ENCODE measurements at regions not wholly inside any gene's neighbourhood (a gene's known extent, or its start where the extent isn't known, plus 50 kb on each side); places are given as distances from the start of the nearest gene placed in this dataset.

DNA sequence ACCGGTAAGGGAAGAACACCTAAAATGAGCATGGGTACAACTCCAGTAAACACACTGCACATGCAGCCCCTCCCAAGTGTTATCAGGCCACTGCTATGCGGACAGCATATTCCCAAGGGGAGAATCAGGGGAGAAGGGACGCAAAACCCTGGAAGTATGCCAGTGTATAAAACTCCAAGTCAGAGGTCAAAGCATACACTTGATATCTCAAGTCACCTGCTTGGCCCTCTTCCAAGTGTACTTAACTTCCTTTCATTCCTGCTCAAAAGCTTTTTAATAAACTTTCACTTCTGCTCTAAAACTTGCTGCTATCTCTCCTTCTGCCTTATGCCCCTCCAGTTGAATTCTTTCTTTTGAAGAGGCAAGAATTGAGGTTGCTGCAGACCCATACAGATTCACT is 408.1 kb downstream of the HTR1A start:
- Histone ChIP-seq H3K9me3 (ENCODE audit: low read depth, low read length) (no peaks in the 10 kb centered on the region), H3K27me3 (ENCODE audit: insufficient read depth, low read length) (no peaks in the 10 kb centered on the region), H3K4me3 (ENCODE audit: low read length) (no peak overlapping the region), H3K4me1 (ENCODE audit: insufficient read depth, low read length) (no peaks in the 10 kb centered on the region)

- no peak overlapping the region for H3K4me3 ChIP-seq (ENCODE audit: low read length)
- no peaks in the 10 kb centered on the region for H3K27me3 ChIP-seq (ENCODE audit: insufficient read depth, low read length)
- no peaks in the 10 kb centered on the region for H3K4me1 ChIP-seq (ENCODE audit: insufficient read depth, low read length)
- no peaks in the 10 kb centered on the region for H3K9me3 ChIP-seq (ENCODE audit: low read depth, low read length)
These were observed 409.2 kb downstream of the HTR1A start for GRCh38 chr5:63553073-63553472.

DNA sequence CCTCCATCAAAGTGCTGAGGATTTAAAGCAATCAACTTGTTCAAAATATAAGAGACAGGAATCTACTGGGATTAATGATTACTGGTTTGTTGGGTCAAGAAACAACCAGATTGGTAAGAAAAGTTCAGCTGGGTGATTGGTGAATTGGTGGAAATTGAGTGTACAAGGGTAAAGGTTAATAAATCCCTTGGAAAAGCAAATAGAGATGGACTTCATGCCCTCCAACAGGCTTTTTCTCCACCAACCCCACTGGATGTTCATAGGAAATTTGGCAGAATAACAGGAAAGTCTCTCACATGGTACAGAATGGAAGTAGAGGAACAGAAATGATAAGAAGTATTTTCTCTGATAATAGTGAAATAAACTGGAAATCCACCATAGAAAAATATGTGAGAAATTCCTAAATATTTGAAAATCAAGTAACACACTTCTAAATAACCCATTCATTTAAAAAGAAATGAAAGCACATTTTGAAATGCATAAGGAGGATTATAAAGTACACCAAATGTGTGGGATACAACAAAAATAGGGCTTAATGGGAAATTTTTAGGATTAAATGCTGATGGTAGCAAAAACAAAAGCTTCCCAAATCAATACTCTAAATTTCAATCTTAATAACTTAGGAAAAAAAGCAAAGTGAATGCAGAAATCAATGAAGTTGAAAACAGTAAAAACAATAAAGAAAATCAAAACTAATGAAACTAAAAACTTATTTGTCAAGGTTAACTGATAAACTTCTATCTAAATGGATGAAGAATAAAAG is 426.2 kb downstream of the HTR1A start:
- no peak overlapping the region for H3K4me3 ChIP-seq (ENCODE audit: low read length)
- no peaks in the 10 kb centered on the region for H3K4me1 ChIP-seq (ENCODE audit: insufficient read depth, low read length)
- H3K27me3 ChIP-seq (ENCODE audit: insufficient read depth, low read length) = no peaks in the 10 kb centered on the region
- H3K9me3 ChIP-seq (ENCODE audit: low read depth, low read length) = peaks cover 10% of the 10 kb centered on the region

DNA sequence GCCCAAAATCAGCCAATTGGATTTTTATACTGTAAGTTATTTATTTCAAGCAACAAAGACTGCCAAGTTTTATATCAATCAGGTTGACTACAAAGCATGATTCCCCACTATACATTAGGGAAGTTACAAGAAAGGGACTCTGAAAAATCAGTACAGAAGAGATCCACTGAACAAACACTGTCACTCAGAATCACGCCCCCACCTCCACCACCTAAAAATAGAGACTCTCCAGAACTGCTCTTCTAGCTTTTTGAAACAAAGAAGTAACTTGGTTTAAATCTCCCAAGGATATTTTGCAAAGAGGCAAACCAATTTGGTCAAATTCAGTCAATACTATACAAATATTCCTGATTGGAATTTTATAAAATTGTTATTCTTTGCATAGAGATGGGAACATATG is 438.0 kb downstream of the HTR1A start:
- Histone ChIP-seq H3K4me1 (ENCODE audit: insufficient read depth, low read length) (no peaks in the 10 kb centered on the region), H3K27me3 (ENCODE audit: insufficient read depth, low read length) (no peaks in the 10 kb centered on the region), H3K4me3 (ENCODE audit: low read length) (no peak overlapping the region), H3K9me3 (ENCODE audit: low read depth, low read length) (peaks cover 6% of the 10 kb centered on the region)

DNA sequence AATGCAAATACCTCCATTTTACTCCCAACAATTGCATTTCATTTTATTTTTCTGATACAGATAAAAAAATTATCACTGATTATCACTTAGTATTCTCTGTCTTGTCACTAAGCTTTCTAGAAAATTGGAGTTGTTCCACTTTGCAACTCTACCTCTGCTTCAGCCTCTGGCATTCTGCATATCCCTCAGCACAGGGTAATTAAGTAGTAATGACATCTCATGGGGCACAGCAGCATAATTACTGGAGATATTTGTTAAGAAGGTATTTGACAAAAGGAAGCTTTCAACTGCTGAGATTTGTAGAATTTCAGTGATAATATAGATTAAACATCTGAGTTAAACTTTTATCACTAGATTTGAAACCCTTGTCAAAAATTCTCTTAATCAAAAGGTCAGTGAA is 446.2 kb downstream of the HTR1A start:
- H3K9me3 ChIP-seq (ENCODE audit: low read depth, low read length) = peaks cover 6% of the 10 kb centered on the region
- H3K27me3 ChIP-seq (ENCODE audit: insufficient read depth, low read length) = no peaks in the 10 kb centered on the region
- H3K4me3 ChIP-seq (ENCODE audit: low read length) = no peak overlapping the region
- H3K4me1 ChIP-seq (ENCODE audit: insufficient read depth, low read length) = no peaks in the 10 kb centered on the region

GRCh38 chr5:63500242-63500641 is 462.0 kb downstream of the HTR1A start:
- H3K9me3 ChIP-seq (ENCODE audit: low read depth, low read length) = no peaks in the 10 kb centered on the region
- no peaks in the 10 kb centered on the region for H3K4me1 ChIP-seq (ENCODE audit: insufficient read depth, low read length)
- no peaks in the 10 kb centered on the region for H3K27me3 ChIP-seq (ENCODE audit: insufficient read depth, low read length)
- no peak overlapping the region for H3K4me3 ChIP-seq (ENCODE audit: low read length)

GRCh38 chr5:63495225-63495624 is 467.0 kb downstream of the HTR1A start:
- Histone ChIP-seq H3K9me3 (ENCODE audit: low read depth, low read length) (no peaks in the 10 kb centered on the region), H3K4me3 (ENCODE audit: low read length) (no peak overlapping the region), H3K4me1 (ENCODE audit: insufficient read depth, low read length) (no peaks in the 10 kb centered on the region), H3K27me3 (ENCODE audit: insufficient read depth, low read length) (no peaks in the 10 kb centered on the region)

- Histone ChIP-seq H3K4me1 (ENCODE audit: insufficient read depth, low read length) (no peaks in the 10 kb centered on the region), H3K9me3 (ENCODE audit: low read depth, low read length) (peaks cover 6% of the 10 kb centered on the region), H3K27me3 (ENCODE audit: insufficient read depth, low read length) (no peaks in the 10 kb centered on the region), H3K4me3 (ENCODE audit: low read length) (no peak overlapping the region)
These were observed 478.9 kb downstream of the HTR1A start for GRCh38 chr5:63483338-63483737.

DNA sequence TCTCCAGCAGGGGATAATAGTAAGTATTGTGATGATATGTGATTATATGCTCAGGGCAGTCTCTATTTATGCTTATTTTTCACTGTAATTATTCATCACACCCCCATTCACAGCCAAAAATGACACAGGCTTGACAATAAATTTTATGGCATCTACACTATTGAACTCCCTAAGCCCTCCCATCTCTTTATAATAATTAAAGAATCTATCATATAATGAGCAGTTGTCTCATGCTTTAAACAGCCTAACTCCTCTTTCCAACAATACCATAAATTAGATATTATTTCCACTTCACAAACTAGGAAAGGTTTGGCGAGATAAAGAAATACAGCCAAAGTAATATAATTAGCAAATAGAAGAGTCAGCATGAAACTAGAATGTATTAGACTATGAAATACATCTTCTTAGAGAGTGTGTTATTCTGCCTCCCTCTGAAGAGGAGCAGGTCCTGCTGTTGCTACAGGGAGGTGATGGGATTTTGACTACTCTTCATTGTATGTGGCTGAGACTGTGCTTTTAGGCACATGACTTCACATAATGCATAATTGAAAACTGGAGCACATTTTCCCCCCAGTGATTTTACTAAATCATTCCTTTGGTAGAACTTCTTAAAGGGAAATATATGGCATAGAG is 488.8 kb downstream of the HTR1A start:
- no peaks in the 10 kb centered on the region for H3K27me3 ChIP-seq (ENCODE audit: insufficient read depth, low read length)
- H3K4me1 ChIP-seq (ENCODE audit: insufficient read depth, low read length) = no peaks in the 10 kb centered on the region
- H3K4me3 ChIP-seq (ENCODE audit: low read length) = no peak overlapping the region

DNA sequence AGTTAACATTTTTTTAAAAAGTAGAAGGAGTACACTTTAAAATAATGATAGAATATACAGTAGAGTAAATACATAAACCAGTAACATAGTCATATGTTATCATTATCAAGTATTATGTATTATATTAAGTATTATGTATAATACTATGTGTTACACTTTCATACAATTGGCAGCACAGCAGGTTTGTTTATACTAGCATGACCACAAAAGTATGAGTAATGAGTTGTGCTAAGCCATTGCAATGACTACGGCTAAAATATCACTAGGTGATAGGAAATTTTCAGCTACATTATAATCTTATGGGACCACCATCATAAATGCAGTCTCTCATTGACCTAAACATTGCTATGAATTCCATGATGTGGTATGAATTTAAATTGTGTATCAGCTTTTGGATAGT is 506.0 kb downstream of the HTR1A start:
- Histone ChIP-seq H3K4me1 (ENCODE audit: insufficient read depth, low read length) (no peaks in the 10 kb centered on the region), H3K27me3 (ENCODE audit: insufficient read depth, low read length) (no peaks in the 10 kb centered on the region), H3K9me3 (ENCODE audit: low read depth, low read length) (no peaks in the 10 kb centered on the region), H3K4me3 (ENCODE audit: low read length) (no peak overlapping the region)

More for the DNA sequence above, 488.8 kb downstream of the HTR1A start:
- H3K9me3 ChIP-seq (ENCODE audit: low read depth, low read length) = no peaks in the 10 kb centered on the region

DNA sequence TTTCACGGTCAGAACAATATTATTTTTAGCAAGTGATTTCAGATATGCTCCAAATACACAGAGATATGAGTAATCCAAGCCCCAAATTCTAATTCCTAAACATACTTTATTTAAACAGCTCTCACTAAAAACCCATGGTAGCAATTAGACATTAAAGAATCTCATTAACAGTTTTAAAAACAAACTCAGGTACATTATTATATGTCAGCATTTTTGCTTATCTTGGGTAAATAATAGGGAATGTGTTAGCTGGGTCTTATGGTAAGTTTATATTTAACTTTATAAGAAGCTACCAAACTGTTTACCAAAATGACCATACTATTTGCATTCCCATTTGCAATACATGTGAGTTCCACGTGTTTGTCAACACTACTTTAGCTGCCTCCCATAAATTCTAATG is 511.1 kb downstream of the HTR1A start:
- Histone ChIP-seq H3K4me3 (ENCODE audit: low read length) (no peak overlapping the region), H3K4me1 (ENCODE audit: insufficient read depth, low read length) (no peaks in the 10 kb centered on the region), H3K9me3 (ENCODE audit: low read depth, low read length) (peaks cover 10% of the 10 kb centered on the region), H3K27me3 (ENCODE audit: insufficient read depth, low read length) (no peaks in the 10 kb centered on the region)

GRCh38 chr5:63439537-63439936 is 522.7 kb downstream of the HTR1A start:
- Histone ChIP-seq H3K4me3 (ENCODE audit: low read length) (no peak overlapping the region), H3K9me3 (ENCODE audit: low read depth, low read length) (no peaks in the 10 kb centered on the region), H3K4me1 (ENCODE audit: insufficient read depth, low read length) (no peaks in the 10 kb centered on the region), H3K27me3 (ENCODE audit: insufficient read depth, low read length) (no peaks in the 10 kb centered on the region)

DNA sequence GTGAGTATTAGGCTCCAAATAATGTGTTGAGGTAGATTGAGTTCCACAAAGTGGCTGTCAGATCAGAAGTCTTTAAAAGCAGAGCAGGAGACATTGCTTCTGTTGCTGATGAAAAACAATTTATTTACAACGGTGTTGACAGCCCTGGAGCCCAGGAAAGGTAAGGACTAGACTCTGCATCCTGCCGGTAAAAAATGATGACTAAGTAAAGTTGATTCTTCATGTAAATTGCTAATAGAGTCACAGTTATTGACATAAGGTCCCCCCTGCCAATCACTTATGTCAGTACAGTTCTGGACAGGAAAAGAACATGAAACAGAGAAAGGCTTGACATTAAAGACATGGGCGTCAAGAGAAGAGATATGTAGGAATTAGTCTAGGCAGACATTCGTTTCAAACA is 552.5 kb downstream of the HTR1A start:
- Histone ChIP-seq H3K27me3 (ENCODE audit: insufficient read depth, low read length) (no peaks in the 10 kb centered on the region), H3K4me3 (ENCODE audit: low read length) (no peak overlapping the region), H3K9me3 (ENCODE audit: low read depth, low read length) (no peaks in the 10 kb centered on the region), H3K4me1 (ENCODE audit: insufficient read depth, low read length) (no peaks in the 10 kb centered on the region)

- Histone ChIP-seq H3K27me3 (ENCODE audit: insufficient read depth, low read length) (no peaks in the 10 kb centered on the region), H3K4me3 (ENCODE audit: low read length) (no peak overlapping the region), H3K9me3 (ENCODE audit: low read depth, low read length) (no peaks in the 10 kb centered on the region), H3K4me1 (ENCODE audit: insufficient read depth, low read length) (no peaks in the 10 kb centered on the region)
These were observed 553.3 kb downstream of the HTR1A start for GRCh38 chr5:63408984-63409383.

- no peaks in the 10 kb centered on the region for H3K27me3 ChIP-seq (ENCODE audit: insufficient read depth, low read length)
- H3K4me3 ChIP-seq (ENCODE audit: low read length) = no peak overlapping the region
- H3K4me1 ChIP-seq (ENCODE audit: insufficient read depth, low read length) = no peaks in the 10 kb centered on the region
- no peaks in the 10 kb centered on the region for H3K9me3 ChIP-seq (ENCODE audit: low read depth, low read length)
These were observed 560.7 kb downstream of the HTR1A start for GRCh38 chr5:63401436-63402046.

GRCh38 chr5:63400079-63400478 is 562.2 kb downstream of the HTR1A start:
- H3K27me3 ChIP-seq (ENCODE audit: insufficient read depth, low read length) = no peaks in the 10 kb centered on the region
- no peaks in the 10 kb centered on the region for H3K4me1 ChIP-seq (ENCODE audit: insufficient read depth, low read length)
- H3K9me3 ChIP-seq (ENCODE audit: low read depth, low read length) = no peaks in the 10 kb centered on the region
- no peak overlapping the region for H3K4me3 ChIP-seq (ENCODE audit: low read length)
